ENCODE measurements at regions not wholly inside any gene's neighbourhood (a gene's known extent, or its start where the extent isn't known, plus 50 kb on each side); places are given as distances from the start of the nearest gene placed in this dataset.

DNA sequence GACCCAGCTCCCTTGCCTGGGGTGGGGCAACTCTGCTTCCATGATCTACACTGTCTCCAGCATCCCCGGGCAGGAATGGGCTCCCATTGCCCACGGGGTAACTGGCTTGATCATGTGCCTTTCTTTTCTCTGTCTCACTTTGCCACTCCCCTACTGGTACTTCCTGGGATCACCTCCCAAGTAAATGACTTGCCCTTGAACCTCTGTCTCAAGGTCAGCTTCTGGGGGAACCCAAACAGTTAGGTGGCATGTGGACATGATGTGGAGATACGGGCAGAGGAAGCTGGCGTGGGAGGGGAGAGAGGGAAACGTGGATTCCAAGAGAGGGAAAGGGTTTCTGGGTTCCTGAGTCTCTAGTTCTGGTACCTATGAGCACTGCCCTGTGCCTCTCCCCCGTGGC, 63.8 kb upstream of the RALY start:
- TF ChIP-seq, protein P1, sequence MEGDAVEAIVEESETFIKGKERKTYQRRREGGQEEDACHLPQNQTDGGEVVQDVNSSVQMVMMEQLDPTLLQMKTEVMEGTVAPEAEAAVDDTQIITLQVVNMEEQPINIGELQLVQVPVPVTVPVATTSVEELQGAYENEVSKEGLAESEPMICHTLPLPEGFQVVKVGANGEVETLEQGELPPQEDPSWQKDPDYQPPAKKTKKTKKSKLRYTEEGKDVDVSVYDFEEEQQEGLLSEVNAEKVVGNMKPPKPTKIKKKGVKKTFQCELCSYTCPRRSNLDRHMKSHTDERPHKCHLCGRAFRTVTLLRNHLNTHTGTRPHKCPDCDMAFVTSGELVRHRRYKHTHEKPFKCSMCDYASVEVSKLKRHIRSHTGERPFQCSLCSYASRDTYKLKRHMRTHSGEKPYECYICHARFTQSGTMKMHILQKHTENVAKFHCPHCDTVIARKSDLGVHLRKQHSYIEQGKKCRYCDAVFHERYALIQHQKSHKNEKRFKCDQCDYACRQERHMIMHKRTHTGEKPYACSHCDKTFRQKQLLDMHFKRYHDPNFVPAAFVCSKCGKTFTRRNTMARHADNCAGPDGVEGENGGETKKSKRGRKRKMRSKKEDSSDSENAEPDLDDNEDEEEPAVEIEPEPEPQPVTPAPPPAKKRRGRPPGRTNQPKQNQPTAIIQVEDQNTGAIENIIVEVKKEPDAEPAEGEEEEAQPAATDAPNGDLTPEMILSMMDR (IDR thresholded peaks at IDR 0.05) = no peak
- no peak for TF ChIP-seq EZH2 (IDR thresholded peaks at IDR 0.05; ENCODE audit: borderline replicate concordance, insufficient read depth, low read depth, low read length, poor library complexity, severe bottlenecking)

All from B cell (primary cell).